ENCODE measurements at regions not wholly inside any gene's neighbourhood (a gene's known extent, or its start where the extent isn't known, plus 50 kb on each side); places are given as distances from the start of the nearest gene placed in this dataset.

- no peak for DNase-seq
Measured at GRCh38 chr3:168497183-168497582, 401.5 kb upstream of the GOLIM4 start.

DNA sequence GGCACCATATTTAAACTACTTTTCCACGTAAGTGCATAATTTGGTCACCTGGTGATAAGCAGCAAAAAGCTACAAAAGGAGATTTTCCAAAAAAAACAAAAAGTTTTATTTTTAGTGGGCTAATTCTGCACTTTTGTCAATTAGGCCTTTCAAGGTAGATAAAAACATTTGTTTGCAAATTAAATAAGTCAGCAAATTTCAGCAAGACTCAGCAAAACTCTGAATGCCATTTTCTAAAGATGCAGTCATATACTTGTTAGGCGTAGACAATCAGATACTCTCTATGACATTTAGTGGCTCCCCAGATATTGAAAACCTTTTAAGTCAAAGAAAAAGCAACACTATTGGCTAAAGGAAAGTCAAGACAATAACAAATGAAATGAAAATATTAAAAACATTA, 400.2 kb upstream of the GOLIM4 start:
- DNase-seq = no peak

DNA sequence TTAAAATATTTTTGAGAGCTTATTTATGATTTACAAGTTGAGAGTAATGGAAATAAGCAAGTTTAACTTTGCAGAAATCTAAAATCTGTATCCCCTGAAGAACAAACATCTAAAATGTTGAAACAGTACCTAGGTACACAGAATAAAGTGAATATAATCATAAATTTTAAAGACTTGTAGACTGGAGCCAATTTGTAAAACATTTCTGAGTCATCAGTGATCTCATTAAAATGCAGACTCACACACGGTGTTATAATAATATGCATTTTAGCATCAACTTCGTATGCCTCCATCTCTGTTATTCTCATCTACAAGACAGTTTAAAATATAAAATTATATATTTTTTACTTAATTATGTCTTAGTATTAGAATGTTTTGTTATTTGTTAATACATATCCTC, 399.5 kb upstream of the GOLIM4 start:
- DNase-seq = no peak

- DNase-seq = no peak
Measured at GRCh38 chr3:168493412-168494205, 397.9 kb upstream of the GOLIM4 start.

DNA sequence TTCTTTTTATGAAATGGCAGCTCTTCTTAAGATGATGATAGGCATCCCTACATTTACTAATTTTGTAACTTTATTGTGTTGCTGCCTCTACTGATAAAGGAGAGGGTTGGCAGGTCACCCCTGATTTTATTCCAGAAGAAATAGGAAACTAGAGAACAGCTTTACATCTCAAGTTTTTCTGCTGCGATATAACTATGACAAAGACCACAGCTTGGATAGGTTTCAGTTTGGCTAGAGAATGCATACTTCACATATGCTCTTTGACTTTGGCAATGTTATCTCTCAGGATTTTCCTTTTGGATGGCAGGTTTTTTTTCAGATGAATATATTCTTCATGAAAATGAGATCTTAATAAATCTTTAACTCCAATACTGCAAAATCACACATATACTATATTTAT, 395.3 kb upstream of the GOLIM4 start:
- DNase-seq = no peak

- no peak for DNase-seq
Measured at GRCh38 chr3:168489301-168489700, 393.6 kb upstream of the GOLIM4 start.

GRCh38 chr3:168485936-168486335, 390.2 kb upstream of the GOLIM4 start:
- no peak for DNase-seq

- DNase-seq = no peak
Measured at GRCh38 chr3:168476360-168476980, 380.7 kb upstream of the GOLIM4 start.

- no peak for DNase-seq
Measured at GRCh38 chr3:168475704-168476103, 380.0 kb upstream of the GOLIM4 start.

GRCh38 chr3:168473334-168473890, 377.7 kb upstream of the GOLIM4 start:
- no peak for DNase-seq

DNA sequence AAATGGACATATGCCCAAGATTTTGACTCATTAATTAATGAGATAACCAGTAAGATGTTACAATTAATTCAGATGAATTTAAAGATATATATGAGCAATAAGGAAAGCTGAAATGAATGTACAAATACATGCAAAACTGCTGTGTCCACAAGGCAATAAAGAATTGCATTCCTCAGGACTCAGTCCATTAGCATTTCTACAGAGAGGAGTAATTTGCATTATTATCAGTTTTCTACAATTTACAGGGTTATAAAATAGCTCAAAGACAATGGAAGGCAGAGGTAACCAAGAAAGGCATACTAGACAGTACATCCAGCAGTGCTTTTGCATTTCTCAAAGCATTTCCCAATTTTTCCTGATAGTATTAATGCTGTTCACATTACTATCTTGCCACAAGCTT, 377.1 kb upstream of the GOLIM4 start:
- no peak for DNase-seq

- DNase-seq = no peak
Measured at GRCh38 chr3:168470380-168470779, 374.7 kb upstream of the GOLIM4 start.

DNA sequence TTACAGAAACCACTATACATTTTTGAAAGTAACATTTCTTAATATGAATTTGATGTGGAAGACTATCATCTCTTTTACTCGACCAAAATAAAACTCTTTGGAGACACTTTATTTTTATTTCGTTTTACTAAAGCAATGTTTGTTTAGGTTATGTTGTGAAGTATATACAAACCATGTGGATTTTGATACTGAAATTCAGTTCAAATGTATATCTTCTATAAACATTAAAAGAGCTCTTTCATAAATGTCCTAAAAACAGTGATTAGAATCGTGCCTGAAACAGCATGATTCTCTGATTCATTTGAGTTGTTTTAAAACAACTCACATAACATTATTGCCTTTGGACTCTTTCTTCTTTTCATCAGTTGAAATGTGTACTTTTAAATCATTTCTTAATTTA, 373.7 kb upstream of the GOLIM4 start:
- no peak for DNase-seq

DNA sequence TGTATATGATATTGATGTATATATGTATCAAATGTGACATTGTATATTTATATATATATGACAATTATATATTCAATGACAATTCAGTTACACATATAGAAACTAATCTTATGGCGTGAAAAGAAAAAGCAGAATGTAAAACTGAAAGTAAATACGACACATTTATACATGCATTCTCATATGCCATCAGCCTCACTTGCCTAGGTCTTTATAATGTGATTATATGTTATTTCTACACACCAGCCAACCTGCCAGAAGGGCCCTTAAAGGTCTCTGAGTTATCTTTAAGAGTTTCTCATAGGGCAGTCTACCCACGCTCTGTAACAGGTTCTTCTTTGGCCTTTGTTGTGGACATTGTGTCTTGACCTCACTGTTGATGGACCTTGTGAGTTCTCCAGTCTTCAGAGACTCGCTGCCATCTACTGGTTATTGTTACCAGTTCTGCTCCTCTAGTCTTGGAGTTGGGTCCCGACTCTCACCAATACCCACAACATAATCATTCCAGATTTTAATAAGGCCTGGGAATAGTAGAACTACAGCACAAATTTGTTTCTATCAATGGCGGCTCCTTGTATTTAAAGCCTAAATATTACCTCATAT, 371.5 kb upstream of the GOLIM4 start:
- DNase-seq = no peak

GRCh38 chr3:168461793-168462192, 366.1 kb upstream of the GOLIM4 start:
- DNase-seq = no peak

- no peak for DNase-seq
Measured at GRCh38 chr3:168459226-168459784, 363.6 kb upstream of the GOLIM4 start.

- DNase-seq = no peak
Measured at GRCh38 chr3:168457954-168458539, 362.3 kb upstream of the GOLIM4 start.

- DNase-seq = no peak
Measured at GRCh38 chr3:168455814-168456213, 360.1 kb upstream of the GOLIM4 start.

DNA sequence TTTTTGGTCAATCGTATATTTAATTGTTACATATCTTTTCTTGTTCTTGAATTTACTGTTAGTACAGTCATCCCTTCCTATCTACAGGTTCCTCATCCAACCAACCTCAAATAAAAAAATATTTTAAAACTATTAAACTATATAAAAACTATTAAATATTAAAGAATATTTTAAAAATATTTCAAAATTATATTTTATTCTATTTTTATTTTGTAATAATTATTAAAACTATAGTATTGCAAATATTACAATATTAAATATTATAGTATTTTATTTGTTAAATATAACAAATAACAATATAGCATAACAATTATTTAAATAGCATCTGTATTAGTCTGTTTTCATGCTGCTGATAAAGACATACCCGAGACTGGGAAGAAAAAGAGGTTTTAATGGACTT, 357.9 kb upstream of the GOLIM4 start:
- no peak for DNase-seq

DNA sequence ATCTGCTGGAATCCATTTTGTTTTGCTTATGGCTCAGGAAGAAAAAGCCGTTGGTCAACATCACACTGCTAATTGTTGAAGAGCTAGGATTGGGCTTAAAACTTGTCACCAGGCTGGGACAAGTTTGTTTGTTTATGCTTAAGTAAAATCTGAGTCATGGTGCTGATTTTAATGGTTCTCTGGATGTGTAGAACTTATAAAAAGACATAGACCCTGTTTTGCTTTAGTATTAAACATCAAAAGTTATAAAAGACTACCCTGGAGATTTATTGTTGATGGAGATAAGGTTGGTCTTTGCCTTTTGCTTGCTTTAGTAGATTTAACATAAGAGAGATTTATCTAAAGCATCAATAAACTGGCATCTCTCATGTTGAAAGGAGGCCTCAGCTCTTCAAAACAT, 348.2 kb upstream of the GOLIM4 start:
- DNase-seq = no peak

- DNase-seq = no peak
Measured at GRCh38 chr3:168442502-168442901, 346.8 kb upstream of the GOLIM4 start.

DNA sequence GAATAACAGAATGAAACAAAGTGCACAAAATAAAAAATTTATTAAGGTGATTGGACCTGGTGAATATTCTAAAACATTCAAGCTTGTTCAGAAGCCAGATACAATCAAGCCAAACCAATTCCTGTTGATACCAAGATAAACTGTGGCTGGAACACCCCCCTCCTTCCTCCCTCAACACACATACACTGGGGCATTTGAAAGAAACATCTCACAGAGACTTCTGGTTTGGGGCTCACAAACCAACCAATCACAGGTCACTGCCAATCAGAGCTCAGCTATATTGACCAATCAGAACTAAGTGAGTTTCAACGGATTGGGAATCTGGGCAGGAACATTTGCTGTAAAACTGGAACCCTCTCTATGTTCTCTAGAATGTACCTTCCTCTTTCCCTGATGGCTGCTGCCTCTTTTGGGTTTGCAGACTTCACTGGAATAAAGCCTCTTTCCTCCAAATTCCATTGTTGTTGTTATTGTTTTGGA, 340.6 kb upstream of the GOLIM4 start:
- no peak for DNase-seq

GRCh38 chr3:168431491-168431890, 335.8 kb upstream of the GOLIM4 start:
- no peak for DNase-seq
